ENCODE measurements at regions not wholly inside any gene's neighbourhood (a gene's known extent, or its start where the extent isn't known, plus 50 kb on each side); places are given as distances from the start of the nearest gene placed in this dataset.

DNA sequence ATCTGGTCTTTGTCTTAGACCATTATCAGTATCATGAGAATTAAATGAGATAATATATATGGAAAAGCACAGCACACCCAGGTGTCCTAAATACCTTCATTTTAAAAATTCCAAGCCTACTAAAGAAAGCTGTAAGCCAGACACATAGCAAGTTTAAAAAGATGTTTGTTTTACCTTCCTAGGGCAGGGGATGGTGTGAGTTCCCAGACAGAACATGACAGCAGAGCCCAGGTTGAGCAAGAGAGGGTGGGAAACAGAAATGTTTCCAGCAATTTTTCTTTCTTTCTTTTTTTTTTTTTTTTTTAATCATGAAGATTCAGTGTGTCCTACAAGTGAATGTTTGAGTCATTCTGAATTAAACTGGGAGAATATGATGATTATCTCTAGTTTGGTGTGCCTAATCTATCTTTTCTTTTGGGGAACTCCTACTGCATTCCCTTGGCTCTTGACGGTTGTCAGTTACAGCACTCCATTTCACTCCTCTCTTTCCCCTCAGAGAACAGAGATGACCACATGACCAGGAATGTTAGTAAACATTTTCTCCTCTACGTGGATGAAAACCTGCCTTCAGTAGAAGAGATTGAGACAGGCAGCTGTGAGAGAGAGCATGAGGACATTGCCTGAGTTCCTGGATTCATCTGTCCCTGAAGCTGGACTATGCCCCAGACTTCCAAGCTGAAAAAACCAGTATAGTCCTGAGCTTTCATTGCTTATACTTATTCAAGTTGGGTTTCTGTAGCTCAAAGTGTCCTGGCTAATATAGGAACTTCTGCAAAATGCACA lies 54.5 kb upstream of the ARL14 start:
- Histone ChIP-seq H3K36me3 (ENCODE audit: control insufficient read depth in 2 of 3, insufficient read depth in 3 of 3, low read length in 3 of 3) (no peaks in the 10 kb centered on the region), H3K27me3 (ENCODE audit: control insufficient read depth, insufficient read depth, low read length) (no peaks in the 10 kb centered on the region), H3K9me3 (ENCODE audit: control insufficient read depth in 2 of 3, insufficient read depth in 1 of 3, low read length in 3 of 3) (no peaks in the 10 kb centered on the region), H3K27ac (ENCODE audit: low read depth in 2 of 2, low read length in 2 of 2) (no peak overlapping the region), H3K9ac (ENCODE audit: low read length in 3 of 3) (no peak overlapping the region), H3K4me1 (ENCODE audit: control insufficient read depth in 2 of 3, insufficient read depth in 2 of 3, low read depth in 1 of 3, low read length in 3 of 3) (no peaks in the 10 kb centered on the region), H3K4me3 (ENCODE audit: low read length in 3 of 3) (no peak overlapping the region)
- no peak for DNase-seq
- intact Hi-C loops (cut with DNase I) = no loop called here
- FAIRE-seq = no peak
- TF ChIP-seq, protein P1, sequence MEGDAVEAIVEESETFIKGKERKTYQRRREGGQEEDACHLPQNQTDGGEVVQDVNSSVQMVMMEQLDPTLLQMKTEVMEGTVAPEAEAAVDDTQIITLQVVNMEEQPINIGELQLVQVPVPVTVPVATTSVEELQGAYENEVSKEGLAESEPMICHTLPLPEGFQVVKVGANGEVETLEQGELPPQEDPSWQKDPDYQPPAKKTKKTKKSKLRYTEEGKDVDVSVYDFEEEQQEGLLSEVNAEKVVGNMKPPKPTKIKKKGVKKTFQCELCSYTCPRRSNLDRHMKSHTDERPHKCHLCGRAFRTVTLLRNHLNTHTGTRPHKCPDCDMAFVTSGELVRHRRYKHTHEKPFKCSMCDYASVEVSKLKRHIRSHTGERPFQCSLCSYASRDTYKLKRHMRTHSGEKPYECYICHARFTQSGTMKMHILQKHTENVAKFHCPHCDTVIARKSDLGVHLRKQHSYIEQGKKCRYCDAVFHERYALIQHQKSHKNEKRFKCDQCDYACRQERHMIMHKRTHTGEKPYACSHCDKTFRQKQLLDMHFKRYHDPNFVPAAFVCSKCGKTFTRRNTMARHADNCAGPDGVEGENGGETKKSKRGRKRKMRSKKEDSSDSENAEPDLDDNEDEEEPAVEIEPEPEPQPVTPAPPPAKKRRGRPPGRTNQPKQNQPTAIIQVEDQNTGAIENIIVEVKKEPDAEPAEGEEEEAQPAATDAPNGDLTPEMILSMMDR (IDR thresholded peaks at IDR 0.05; ENCODE audit: borderline replicate concordance, extremely low read depth, insufficient read depth) = no peak

DNA sequence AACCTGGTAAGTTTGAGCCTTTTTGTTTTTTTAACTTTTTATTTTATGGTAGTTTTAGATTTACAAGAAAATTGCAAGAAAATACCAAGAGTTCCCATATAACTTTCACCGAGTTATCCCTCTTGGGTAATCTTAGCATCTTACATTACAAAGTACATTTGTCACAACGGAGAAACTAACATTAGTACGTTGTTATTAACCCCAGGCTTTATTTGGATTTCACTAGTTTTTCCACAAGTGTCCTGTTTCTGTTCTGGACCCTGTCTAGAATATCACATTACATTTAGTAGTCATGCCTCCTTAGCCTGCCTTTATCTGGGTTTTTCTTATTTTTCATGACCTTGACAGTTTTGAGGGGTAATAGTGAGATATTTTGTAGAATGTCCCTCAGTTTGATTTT lies 53.5 kb upstream of the KPNA4 start:
- Histone ChIP-seq H3K4me3 (ENCODE audit: low read length in 3 of 3) (no peak overlapping the region), H3K27ac (ENCODE audit: low read depth in 2 of 2, low read length in 2 of 2) (no peak overlapping the region), H3K36me3 (ENCODE audit: control insufficient read depth in 2 of 3, insufficient read depth in 3 of 3, low read length in 3 of 3) (no peaks in the 10 kb centered on the region), H3K27me3 (ENCODE audit: control insufficient read depth, insufficient read depth, low read length) (no peaks in the 10 kb centered on the region), H3K9ac (ENCODE audit: low read length in 3 of 3) (no peak overlapping the region), H3K9me3 (ENCODE audit: control insufficient read depth in 2 of 3, insufficient read depth in 1 of 3, low read length in 3 of 3) (no peaks in the 10 kb centered on the region), H3K4me1 (ENCODE audit: control insufficient read depth in 2 of 3, insufficient read depth in 2 of 3, low read depth in 1 of 3, low read length in 3 of 3) (no peaks in the 10 kb centered on the region)
- intact Hi-C loops (cut with DNase I) = no loop called here
- peak in 2 of 5 donors; percentile 23 to 24 for DNase-seq
- FAIRE-seq = no peak
- TF ChIP-seq, protein P1 (IDR thresholded peaks at IDR 0.05; ENCODE audit: borderline replicate concordance, extremely low read depth, insufficient read depth) = no peak

DNA sequence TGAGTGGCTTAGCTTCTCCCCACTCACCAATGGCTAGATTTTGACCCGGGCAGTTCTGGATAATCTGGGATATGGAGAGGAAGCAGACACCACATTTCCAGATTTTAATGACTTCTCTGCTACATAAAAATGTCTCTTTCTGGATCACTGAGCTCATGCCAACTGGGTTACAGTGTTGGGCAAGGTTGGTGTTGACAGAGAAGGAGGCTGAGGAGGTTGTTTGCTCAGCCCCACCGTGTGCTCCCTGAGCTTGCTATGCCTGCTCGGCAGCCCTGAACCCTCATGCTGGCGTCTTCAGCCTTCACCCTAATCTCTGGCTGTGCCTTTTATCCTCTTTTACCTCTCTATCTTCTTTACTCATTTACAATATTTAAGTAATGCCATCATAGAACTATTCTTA lies 53.0 kb upstream of the KPNA4 start:
- FAIRE-seq = no peak
- DNase-seq = peak in 2 of 5 donors; percentile 14 to 24

More for the DNA sequence above, 53.0 kb upstream of the KPNA4 start:
- H3K9me3 ChIP-seq (ENCODE audit: control insufficient read depth in 2 of 3, insufficient read depth in 1 of 3, low read length in 3 of 3) = no peaks in the 10 kb centered on the region
- intact Hi-C loops (cut with DNase I) = no loop called here
- no peaks in the 10 kb centered on the region for H3K27me3 ChIP-seq (ENCODE audit: control insufficient read depth, insufficient read depth, low read length)
- no peak overlapping the region for H3K4me3 ChIP-seq (ENCODE audit: low read length in 3 of 3)
- H3K27ac ChIP-seq (ENCODE audit: low read depth in 2 of 2, low read length in 2 of 2) = no peak overlapping the region
- no peaks in the 10 kb centered on the region for H3K4me1 ChIP-seq (ENCODE audit: control insufficient read depth in 2 of 3, insufficient read depth in 2 of 3, low read depth in 1 of 3, low read length in 3 of 3)
- H3K9ac ChIP-seq (ENCODE audit: low read length in 3 of 3) = no peak overlapping the region
- TF ChIP-seq, protein P1 (IDR thresholded peaks at IDR 0.05; ENCODE audit: borderline replicate concordance, extremely low read depth, insufficient read depth) = no peak
- no peaks in the 10 kb centered on the region for H3K36me3 ChIP-seq (ENCODE audit: control insufficient read depth in 2 of 3, insufficient read depth in 3 of 3, low read length in 3 of 3)

Measured in kidney (tissue), 13 donors.